IMR-90 (cell line): ENCODE measurements at regions not wholly inside any gene's neighbourhood (a gene's known extent, or its start where the extent isn't known, plus 50 kb on each side); places are given as distances from the start of the nearest gene placed in this dataset.

Source experiments
- ATAC-seq: fragments of 200-7000 bp; cut with Tn5 transposase; 2 replicates; pipeline ENCODE4 v1.9.1; 2020; ENCODE audit warnings: low read depth, mild to moderate bottlenecking, moderate library complexity
- BruUV-seq: library from RNA; stranded (reverse); fragments of 400-500 nt; replicated peaks from 2 replicates; lab custom pipeline; 2021; lab: Mats Ljungman, UMichigan
- CTCF ChIA-PET: fragments of 300-600 bp; formaldehyde crosslinking; extraction: SDS; loops from one replicate; lab custom pipeline; 2021; ENCODE audit warnings: antibody characterized with exemption; lab: Yijun Ruan, JAX
- POLR2A ChIA-PET: fragments of 300-600 bp; sonication (Branson Sonifier 250); formaldehyde crosslinking; loops from one replicate; lab custom pipeline; 2022; ENCODE audit warnings: antibody characterized with exemption; ENCODE audit not compliant: unreplicated experiment; lab: Charles Lee
- DNase-seq: peaks from one replicate; pipeline ENCODE4 v3.0.0; 2013
- H2AFZ ChIP-seq: replicated peaks from 2 replicates; pipeline ENCODE3; 2013; ENCODE audit warnings: low read length, mild to moderate bottlenecking; ENCODE audit not compliant: poor library complexity
- H2AK5ac ChIP-seq: 2 replicates; pipeline ENCODE4 v1.6.1; 2013; ENCODE audit warnings: low read depth, low read length, inconsistent platforms
- H2AK9ac ChIP-seq: replicated peaks from 2 replicates; pipeline ENCODE3; 2013; ENCODE audit warnings: mild to moderate bottlenecking, low read depth, low read length, moderate library complexity; ENCODE audit not compliant: poor library complexity
- H2BK120ac ChIP-seq: 2 replicates; pipeline ENCODE4 v1.6.1; 2013; ENCODE audit warnings: low read depth, low read length, inconsistent platforms
- H2BK15ac ChIP-seq: 3 replicates; pipeline ENCODE4 v1.6.1; 2013; ENCODE audit warnings: low read depth, low read length, inconsistent platforms
- H2BK20ac ChIP-seq: 2 replicates; pipeline ENCODE4 v1.6.1; 2013; ENCODE audit warnings: low read depth, mild to moderate bottlenecking, inconsistent platforms, low read length, moderate library complexity
- H2BK5ac ChIP-seq: 2 replicates; pipeline ENCODE4 v1.6.1; 2013; ENCODE audit warnings: mild to moderate bottlenecking, low read depth, low read length, inconsistent platforms; ENCODE audit not compliant: poor library complexity, severe bottlenecking
- H3K14ac ChIP-seq: replicated peaks from 2 replicates; pipeline ENCODE4 v1.6.1; 2013; ENCODE audit warnings: low read depth, low read length, inconsistent platforms
- H3K18ac ChIP-seq: 2 replicates; pipeline ENCODE4 v1.6.1; 2013; ENCODE audit warnings: low read depth, low read length, control low read depth
- H3K23ac ChIP-seq: 2 replicates; pipeline ENCODE4 v1.6.1; 2013; ENCODE audit warnings: low read depth, low read length, inconsistent platforms
- H3K27ac ChIP-seq: 2 replicates; pipeline ENCODE4 v1.5.1; 2013; ENCODE audit warnings: mild to moderate bottlenecking, control low read depth, low read length; ENCODE audit not compliant: insufficient read depth
- H3K27me3 ChIP-seq: 2 replicates; pipeline ENCODE4 v1.6.1; 2013; ENCODE audit warnings: low read length; ENCODE audit not compliant: control insufficient read depth, insufficient read depth
- H3K36me3 ChIP-seq: 2 replicates; pipeline ENCODE4 v1.6.1; 2013; ENCODE audit warnings: low read length, mixed read lengths; ENCODE audit not compliant: control insufficient read depth, insufficient read depth
- H3K4ac ChIP-seq: 2 replicates; pipeline ENCODE4 v1.6.1; 2013; ENCODE audit warnings: low read depth, low read length, inconsistent platforms
- H3K4me1 ChIP-seq: 2 replicates; pipeline ENCODE4 v1.6.1; 2013; ENCODE audit warnings: low read length, mixed read lengths; ENCODE audit not compliant: control insufficient read depth, insufficient read depth
- H3K4me2 ChIP-seq: 2 replicates; pipeline ENCODE4 v1.6.1; 2013; ENCODE audit warnings: low read depth, mild to moderate bottlenecking, control low read depth, low read length, moderate library complexity
- H3K4me3 ChIP-seq: 2 replicates; pipeline ENCODE4 v1.5.1; 2013; ENCODE audit warnings: low read depth, mild to moderate bottlenecking, control low read depth, low read length, moderate library complexity; ENCODE audit not compliant: insufficient read depth
- H3K56ac ChIP-seq: 2 replicates; pipeline ENCODE4 v1.6.1; 2013; ENCODE audit warnings: low read length, inconsistent platforms; ENCODE audit not compliant: insufficient read depth; ENCODE audit errors: extremely low read depth
- H3K79me1 ChIP-seq, 2 experiments: 2 replicates each; pipeline ENCODE4 v1.6.1; 2013; ENCODE audit warnings: low read length in 2 of 2, inconsistent platforms in 1 of 2, low read depth in 1 of 2
- H3K9ac ChIP-seq: 2 replicates; pipeline ENCODE4 v1.6.1; 2013; ENCODE audit warnings: low read depth, low read length, control low read depth
- H3K9me1 ChIP-seq: 2 replicates; pipeline ENCODE4 v1.6.1; 2013; ENCODE audit warnings: low read length, inconsistent platforms; ENCODE audit not compliant: insufficient read depth
- H3K9me3 ChIP-seq: 2 replicates; pipeline ENCODE4 v1.6.1; 2013; ENCODE audit warnings: low read length; ENCODE audit not compliant: control insufficient read depth, insufficient read depth
- H4K20me1 ChIP-seq: 2 replicates; pipeline ENCODE4 v1.6.1; 2013; ENCODE audit warnings: low read length, inconsistent platforms; ENCODE audit not compliant: insufficient read depth
- H4K5ac ChIP-seq: 2 replicates; pipeline ENCODE4 v1.6.1; 2013; ENCODE audit warnings: mild to moderate bottlenecking, low read depth, low read length, control low read depth
- H4K8ac ChIP-seq, 2 experiments: 2 replicates each; pipeline ENCODE4 v1.6.1; 2013; ENCODE audit warnings: low read depth in 2 of 2, low read length in 2 of 2, control low read depth in 1 of 2, inconsistent platforms in 1 of 2
- H4K91ac ChIP-seq: 2 replicates; pipeline ENCODE4 v1.6.1; 2013; ENCODE audit warnings: low read depth, low read length, inconsistent platforms; ENCODE audit not compliant: insufficient read depth
- BHLHE40 ChIP-seq: fragments of 150-350 bp; IDR thresholded peaks from 2 replicates; pipeline ENCODE4 v1.6.1; 2016; ENCODE audit warnings: mild to moderate bottlenecking, low read depth, low read length
- CEBPB ChIP-seq: IDR thresholded peaks from 2 replicates; pipeline ENCODE4 v1.6.1; 2012; ENCODE audit warnings: low read depth, low read length, improper control_type of control experiment
- CHD1 ChIP-seq: IDR thresholded peaks from 2 replicates; pipeline ENCODE4 v1.6.1; 2012; ENCODE audit warnings: low read depth, low read length, improper control_type of control experiment
- CTCF ChIP-seq: conservative IDR thresholded peaks from 2 replicates; pipeline ENCODE4 v1.5.1; 2012; ENCODE audit warnings: mild to moderate bottlenecking, low read depth, low read length, improper control_type of control experiment
- ELK1 ChIP-seq: fragments of 150-350 bp; IDR thresholded peaks from 2 replicates; pipeline ENCODE4 v1.6.1; 2016; ENCODE audit warnings: low read depth, mild to moderate bottlenecking, low read length, moderate library complexity, borderline replicate concordance
- FOS ChIP-seq: fragments of 150-350 bp; IDR thresholded peaks from 2 replicates; pipeline ENCODE4 v1.6.1; 2016; ENCODE audit warnings: low read depth, low read length
- MAFK ChIP-seq: IDR thresholded peaks from 2 replicates; pipeline ENCODE4 v1.6.1; 2012; ENCODE audit warnings: low read depth, low read length, improper control_type of control experiment
- MAZ ChIP-seq: IDR thresholded peaks from 2 replicates; pipeline ENCODE4 v1.6.1; 2012; ENCODE audit warnings: low read depth, mild to moderate bottlenecking, low read length, improper control_type of control experiment, moderate library complexity, borderline replicate concordance
- MXI1 ChIP-seq: IDR thresholded peaks from 2 replicates; pipeline ENCODE4 v1.6.1; 2012; ENCODE audit warnings: low read depth, mild to moderate bottlenecking, low read length, moderate library complexity, borderline replicate concordance
- NFE2L2 ChIP-seq: fragments of 150-350 bp; IDR thresholded peaks from 2 replicates; pipeline ENCODE4 v1.6.1; 2016; ENCODE audit warnings: low read depth, mild to moderate bottlenecking, low read length
- POLR2A ChIP-seq: IDR thresholded peaks from 2 replicates; pipeline ENCODE4 v1.6.1; 2012; ENCODE audit warnings: mild to moderate bottlenecking, low read depth, low read length
- RAD21 ChIP-seq: IDR thresholded peaks from 2 replicates; pipeline ENCODE4 v1.6.1; 2012; ENCODE audit warnings: low read length, improper control_type of control experiment
- RCOR1 ChIP-seq: IDR thresholded peaks from 2 replicates; pipeline ENCODE4 v1.6.1; 2012; ENCODE audit warnings: mild to moderate bottlenecking, low read length, improper control_type of control experiment; ENCODE audit not compliant: insufficient replicate concordance
- RFX5 ChIP-seq: IDR thresholded peaks from 2 replicates; pipeline ENCODE4 v1.8.0; 2012; ENCODE audit warnings: low read depth, mild to moderate bottlenecking, low read length, moderate library complexity
- SMC3 ChIP-seq: fragments of 150-350 bp; IDR thresholded peaks from 2 replicates; pipeline ENCODE4 v1.6.1; 2016; ENCODE audit warnings: low read depth, mild to moderate bottlenecking, antibody characterized with exemption, low read length, moderate library complexity
- USF2 ChIP-seq: fragments of 150-350 bp; IDR thresholded peaks from 2 replicates; pipeline ENCODE4 v1.6.1; 2017; ENCODE audit warnings: mild to moderate bottlenecking, antibody characterized with exemption, low read length, low read depth
- WGBS, 2 experiments: methylation state at CpG; one replicate each; pipeline versions ENCODE4 v1.1.5 to v1.1.7; 2013; ENCODE audit warnings: missing lambda C conversion rate in 2 of 2; ENCODE audit not compliant: insufficient read length in 1 of 2; ENCODE audit errors: extremely low coverage in 2 of 2; 5-methylcytosine and 5-hydroxymethylcytosine counted together
- dilution Hi-C: fragments of 300-500 bp; cut with HindIII; formaldehyde crosslinking; loops from one replicate; pipeline ENCODE4 v1.14.3; 2018; ENCODE audit warnings: low sequenced_read_pairs; ENCODE audit not compliant: unreplicated experiment
- in situ Hi-C: fragments of 300-500 bp; cut with MboI; formaldehyde crosslinking; loops from 3 replicates; pipeline ENCODE4 v1.14.3; 2019; ENCODE audit warnings: low sequenced_read_pairs, inconsistent platforms, mixed read lengths
- intact Hi-C: fragments of 100-400 bp; cut with micrococcal nuclease; formaldehyde crosslinking; loops from 2 replicates; pipeline ENCODE4 v1.10.0; 2022

- no peak for TF ChIP-seq RCOR1
- TF ChIP-seq USF2, result no peak
- TF ChIP-seq CTCF, result no peak
- TF ChIP-seq NFE2L2, result no peak
- no peak for TF ChIP-seq MAFK
- TF ChIP-seq CEBPB, result no peak
- TF ChIP-seq MAZ, result no peak
- no peak for TF ChIP-seq FOS
- no peak for TF ChIP-seq POLR2A
- TF ChIP-seq CHD1, result no peak
- TF ChIP-seq BHLHE40, result no peak
- TF ChIP-seq SMC3, result no peak
- TF ChIP-seq ELK1, result no peak
- no peak for TF ChIP-seq RAD21
- TF ChIP-seq RFX5, result no peak
- no peak for TF ChIP-seq MXI1
- Histone ChIP-seq H3K9ac (no peak overlapping the region), H3K27me3 (no peaks in the 10 kb centered on the region; the same call in 1 of the 2 replicates), H3K18ac (no peak overlapping the region), H2BK120ac (no peak overlapping the region), H4K5ac (no peak overlapping the region), H3K9me3 (peaks cover 3% of the 10 kb centered on the region; the same call in 1 of the 2 replicates), H3K56ac (no peak overlapping the region), H3K4me2 (no peak overlapping the region), H3K14ac (no peak overlapping the region), H3K36me3 (no peaks in the 10 kb centered on the region), H2AK9ac (no peak overlapping the region), H3K79me1 (no peaks in the 10 kb centered on the region), H3K4me3 (no peak overlapping the region), H2AK5ac (no peak overlapping the region), H4K91ac (no peak overlapping the region), H2BK5ac (no peak overlapping the region), H3K9me1 (no peaks in the 10 kb centered on the region), H3K4me1 (0 out of 2 replicates have a peak, but pooled peaks cover 2% of the 10 kb centered on the region), H4K8ac (no peak overlapping the region), H3K4ac (no peak overlapping the region), H3K27ac (no peak overlapping the region), H4K20me1 (no peaks in the 10 kb centered on the region), H3K23ac (no peak overlapping the region), H2BK15ac (no peak overlapping the region), H2BK20ac (no peak overlapping the region), H2AFZ (no peak overlapping the region)
- ChIA-PET POLR2A (no interaction called here), CTCF (no interaction called here)
- dilution Hi-C loops (no loop called here), intact Hi-C loops (no loop called here), in situ Hi-C loops (no loop called here)
- DNase-seq, result no peak
- no TSS peak for BruUV-seq
- ATAC-seq, result no peak
- 100% methylated on average over 3 of the region's 7 CpGs; no CpG with 5 or more reads in 1 of the 2 experiments for WGBS, 2 experiments
Measured at GRCh38 chr20:12069181-12069580, 151.5 kb downstream of the BTBD3 start.
